ENCODE measurements at regions not wholly inside any gene's neighbourhood (a gene's known extent, or its start where the extent isn't known, plus 50 kb on each side); places are given as distances from the start of the nearest gene placed in this dataset.

DNA sequence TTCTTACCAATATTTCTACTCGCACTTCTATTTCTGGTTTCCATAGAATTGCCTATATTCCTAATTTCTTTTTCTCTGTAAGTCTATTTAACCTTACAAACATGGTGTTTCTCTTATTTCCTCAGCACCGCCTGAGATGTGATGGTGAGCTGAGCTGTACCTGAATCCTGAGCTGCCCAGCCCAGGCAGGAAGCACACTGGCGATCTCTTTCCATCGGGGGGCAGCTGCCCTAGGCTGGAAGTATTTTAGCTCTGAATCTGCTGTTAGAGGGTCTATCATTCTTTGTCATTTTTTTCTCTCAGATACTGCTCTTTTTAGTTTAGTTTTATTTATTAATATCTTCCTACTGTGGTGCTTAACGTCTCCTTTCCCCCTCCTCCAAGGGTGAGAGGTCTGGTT is 173.4 kb upstream of the SLC35B3 start:
- no peak for DNase-seq

DNA sequence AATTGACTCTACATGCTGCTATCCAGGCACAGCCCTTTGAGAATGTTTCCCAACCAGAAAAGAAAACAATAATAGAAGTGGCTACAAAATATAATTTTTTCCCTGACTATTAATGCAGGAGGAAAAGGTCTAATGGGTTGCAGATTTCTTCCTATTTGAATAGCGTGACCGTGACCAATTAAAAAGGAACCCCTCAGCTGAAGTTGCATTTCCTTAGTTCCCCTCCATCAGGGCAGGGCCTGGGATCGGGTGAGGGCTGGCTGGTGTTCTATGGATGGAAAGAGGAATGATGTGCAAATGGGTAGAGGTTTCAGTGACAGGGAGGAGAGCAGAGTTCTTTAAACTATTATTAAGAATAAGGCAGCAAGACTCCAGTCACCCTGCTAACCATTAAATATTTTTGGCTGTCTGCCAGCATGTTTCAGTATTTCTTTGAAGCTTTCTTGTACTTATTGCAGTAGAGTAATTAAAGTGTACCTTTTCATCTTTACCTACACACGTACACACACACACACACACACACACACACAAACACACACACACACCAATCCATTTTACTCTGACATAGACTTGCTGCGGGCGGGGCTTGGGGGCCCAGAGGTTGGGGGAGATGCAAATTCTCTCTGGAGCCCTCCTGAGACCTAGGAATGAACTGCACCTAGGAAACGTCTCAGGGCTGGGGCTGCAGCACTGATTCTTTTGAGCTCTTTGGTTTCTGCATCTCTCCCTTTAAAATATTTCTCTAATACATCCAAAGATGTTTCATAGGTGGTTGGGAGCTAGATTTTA is 154.8 kb upstream of the SLC35B3 start:
- peak; percentile 6 for DNase-seq

DNA sequence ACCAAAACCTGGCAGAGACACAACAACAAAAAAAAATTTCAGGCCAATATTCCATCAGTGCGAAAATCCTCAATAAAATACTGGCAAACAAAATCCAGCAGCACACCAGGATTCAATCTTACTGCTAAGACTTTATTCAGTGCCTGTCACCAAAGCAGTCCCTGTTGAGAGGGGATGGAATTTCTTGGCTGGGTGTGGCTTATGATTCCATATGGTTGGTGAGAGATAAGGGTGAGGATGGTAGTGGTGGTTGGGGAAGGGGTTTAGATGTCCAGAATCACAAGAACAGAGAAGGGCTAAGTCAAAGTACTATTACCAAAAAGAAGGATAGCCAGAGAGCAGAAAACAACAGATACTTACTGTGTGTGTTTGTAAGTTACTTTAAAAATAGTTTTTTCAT is 152.8 kb upstream of the SLC35B3 start:
- no peak for DNase-seq

DNA sequence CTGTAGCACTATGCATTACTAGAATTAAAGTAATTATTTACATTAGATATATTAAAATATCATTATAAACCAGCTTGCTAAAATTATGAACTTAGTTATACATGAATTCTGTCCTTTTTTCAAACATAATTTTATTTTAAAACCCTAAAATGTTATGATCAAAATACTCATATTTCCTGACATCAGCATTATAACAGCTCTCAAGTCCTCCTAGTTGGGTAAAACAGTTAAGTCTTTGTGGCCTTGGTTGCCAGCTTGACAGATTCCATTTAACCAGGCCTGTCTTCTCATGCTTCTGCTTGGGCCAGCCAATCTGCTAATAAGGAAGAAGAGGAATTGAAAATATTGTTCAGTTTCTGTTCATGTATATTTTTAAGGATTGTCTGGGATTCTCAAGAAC is 147.9 kb upstream of the SLC35B3 start:
- DNase-seq: no peak

DNA sequence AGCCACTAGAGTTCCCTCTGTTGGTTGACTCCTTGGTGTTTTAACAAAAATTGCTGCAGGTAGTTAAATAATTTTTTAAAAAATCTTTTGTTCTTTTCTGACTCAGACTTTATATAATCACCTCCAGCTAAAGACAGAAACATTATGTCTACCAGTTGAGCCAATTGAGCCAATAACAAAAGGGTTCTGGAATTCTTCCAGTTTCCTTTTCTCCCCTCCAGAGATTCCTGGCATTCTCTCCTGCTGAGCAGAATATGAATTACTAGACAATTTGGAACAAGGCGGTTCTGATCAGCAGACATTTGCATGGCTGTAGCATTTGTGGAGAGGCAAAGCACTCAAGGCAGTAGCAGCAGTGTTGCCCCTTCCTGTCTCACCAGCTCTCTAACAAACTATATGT is 144.0 kb upstream of the SLC35B3 start:
- peak; percentile 36 for DNase-seq

DNA sequence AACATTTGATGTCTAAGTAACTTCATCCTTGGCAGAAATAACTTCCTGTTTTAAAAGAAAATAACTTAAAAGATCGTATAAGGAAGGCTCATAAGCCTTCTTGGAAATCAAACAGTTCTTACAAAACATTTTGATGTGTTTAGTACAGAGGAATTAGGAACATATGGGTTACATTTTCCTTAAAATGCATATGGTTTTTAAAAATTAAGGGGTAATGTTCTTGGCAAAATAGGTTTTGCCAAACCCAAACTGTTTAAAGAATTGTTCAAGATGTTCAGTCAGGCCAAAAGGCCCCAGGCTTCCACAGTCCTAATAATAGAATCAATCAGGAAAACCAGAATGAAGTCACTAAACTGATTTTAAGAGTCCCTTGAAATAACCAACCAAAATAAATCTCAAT is 142.7 kb upstream of the SLC35B3 start:
- no peak for DNase-seq

DNA sequence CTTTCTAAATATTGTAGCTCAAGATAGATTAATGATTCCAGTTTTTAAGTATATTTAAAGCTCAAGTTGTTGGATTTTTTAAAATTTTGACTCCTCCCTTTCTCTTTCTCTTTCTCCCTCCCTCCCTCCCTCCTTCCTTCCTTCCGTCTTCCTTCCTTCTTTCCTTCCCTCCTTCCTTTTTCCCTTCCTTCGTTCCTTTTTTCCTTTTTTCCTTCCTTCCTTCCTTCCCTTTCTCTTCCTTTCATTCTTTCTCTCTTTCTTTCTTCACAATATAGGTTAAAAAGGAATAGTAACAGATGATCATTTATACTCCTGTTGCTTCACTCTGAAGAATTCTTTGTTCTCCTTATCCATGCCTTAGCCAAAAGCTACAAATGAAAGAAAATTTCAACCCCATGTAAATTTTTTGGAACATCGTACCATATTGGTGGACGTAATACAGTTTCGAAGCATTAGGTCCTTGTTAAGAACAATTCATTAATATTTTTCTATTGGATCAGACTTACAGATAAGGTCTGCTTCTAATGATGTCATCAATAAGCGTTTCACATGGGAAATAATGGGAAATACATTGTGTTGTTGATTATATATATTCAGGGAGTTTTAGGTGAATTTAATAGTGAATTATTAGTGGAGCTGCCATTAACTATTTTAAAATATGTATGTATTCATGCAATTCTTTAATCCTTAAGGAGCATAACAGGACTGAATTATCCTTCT is 139.6 kb upstream of the SLC35B3 start:
- DNase-seq: no peak

DNA sequence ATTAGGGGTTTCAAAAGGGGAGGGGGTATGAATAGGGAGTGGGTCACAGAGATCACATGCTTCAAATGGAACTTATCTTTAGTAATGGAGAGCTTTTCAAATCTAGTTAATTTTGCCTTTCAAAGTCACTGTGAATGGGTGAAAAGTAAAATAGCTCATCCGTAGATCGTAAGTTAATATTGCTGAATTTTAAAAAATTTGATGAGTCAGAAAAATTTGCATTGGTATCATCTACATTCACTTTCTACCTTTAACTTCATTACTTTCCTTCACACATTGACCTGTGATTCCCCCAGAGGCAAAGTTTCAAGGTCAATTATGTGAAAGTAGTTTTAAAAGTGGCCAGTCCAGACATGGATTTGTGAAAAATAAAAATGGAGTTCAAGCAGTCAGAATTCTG is 139.0 kb upstream of the SLC35B3 start:
- no peak for DNase-seq

DNA sequence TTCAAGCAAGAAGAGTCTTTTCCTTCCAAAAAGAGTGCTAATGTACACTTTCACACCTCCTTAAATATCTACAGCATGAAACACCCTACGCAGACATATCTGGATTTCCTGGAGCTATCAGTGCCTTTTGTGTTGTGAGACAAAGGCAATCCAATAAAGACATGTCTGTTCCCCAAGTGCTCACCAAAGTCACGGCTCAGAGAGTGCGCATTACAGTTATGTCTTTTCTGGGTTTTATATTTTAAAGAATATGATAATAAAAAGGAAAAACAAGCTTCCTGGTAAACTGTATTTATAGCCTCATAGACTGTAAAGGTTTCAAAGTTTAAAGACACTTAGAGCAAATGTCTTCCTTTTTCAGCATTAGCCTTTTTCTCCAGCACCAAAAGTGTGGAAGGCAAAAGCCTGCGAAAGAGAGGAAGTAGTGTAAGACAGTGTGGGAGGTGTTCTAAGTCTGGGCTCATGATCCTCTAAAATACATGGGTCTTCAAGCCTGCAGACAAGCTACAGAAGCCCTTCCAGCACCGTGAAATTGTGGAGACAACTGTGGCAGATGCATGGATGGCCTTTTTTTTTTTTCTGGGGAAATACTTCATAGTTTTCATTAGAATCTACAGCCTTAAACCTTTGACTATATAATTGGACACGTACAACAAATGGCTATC is 135.0 kb upstream of the SLC35B3 start:
- no peak for DNase-seq

DNA sequence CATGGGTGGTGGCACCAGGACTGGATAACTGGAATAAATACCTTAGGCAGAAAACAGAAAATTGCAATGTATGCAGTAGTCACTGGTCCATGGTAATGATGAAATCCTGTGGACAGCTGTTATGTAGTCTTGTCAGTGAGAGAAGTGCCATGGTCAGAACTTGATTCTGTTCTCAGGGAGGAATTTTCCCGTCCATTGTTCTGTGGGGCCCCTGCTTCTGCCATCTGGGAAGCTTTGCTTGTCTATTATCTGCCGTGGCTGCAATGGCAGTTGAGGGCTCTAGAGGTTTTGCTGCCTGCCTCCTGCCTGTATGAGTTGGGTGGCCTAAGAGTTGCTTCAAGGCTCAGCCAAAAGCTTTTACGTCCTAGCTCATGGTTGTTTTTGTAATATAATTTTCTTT is 126.8 kb upstream of the SLC35B3 start:
- DNase-seq: no peak

DNA sequence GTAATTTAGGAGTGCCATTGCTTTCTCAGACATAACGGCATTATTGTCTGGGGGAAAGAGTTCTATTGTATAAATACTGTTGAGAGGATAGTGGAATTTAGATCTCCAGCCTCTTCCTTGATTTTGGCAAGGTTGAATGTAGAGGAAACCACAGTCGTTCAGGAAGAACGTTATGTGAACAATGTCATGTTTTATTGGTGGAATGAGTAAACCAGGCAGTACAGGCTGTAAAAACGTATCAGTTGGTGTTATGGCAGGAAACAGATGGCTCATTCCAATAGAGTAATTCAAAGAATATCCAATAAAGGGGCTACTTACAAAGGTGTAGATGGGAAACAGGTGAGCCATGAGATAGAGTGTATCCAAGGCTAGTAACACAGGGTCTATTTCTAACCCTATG is 123.6 kb upstream of the SLC35B3 start:
- DNase-seq: no peak

DNA sequence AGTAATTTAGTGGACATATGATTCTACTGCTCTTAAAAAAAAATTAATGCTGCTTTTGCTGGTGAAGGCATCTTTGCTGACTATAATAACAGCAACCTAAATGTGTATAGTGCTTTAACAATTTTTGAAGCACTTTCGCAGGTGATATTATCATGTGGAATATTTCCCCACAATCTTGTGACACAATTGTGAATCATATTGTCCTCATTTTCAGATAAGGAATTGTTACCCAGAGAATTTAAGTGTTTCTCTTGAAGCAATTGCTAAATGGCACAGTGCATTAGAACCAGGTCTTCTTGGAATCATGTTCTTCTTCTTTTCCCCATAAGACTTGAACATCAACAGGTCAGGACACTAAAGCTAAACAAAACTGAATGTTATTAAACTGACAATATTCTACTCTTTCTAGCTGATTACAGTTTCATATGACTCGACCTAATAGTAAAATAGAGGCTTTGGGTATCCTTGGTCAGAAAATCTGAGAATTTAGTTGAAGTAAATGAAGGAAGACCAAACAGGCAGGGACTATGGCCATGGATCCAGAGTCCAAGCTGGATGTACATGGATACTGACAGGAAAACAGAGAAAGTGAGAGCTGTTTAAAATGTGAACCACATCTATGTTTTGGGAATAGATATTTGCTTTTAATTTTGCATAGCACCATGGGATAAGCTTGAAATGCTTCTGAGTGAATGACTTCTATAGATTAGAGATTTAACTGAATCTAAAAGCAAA is 121.8 kb upstream of the SLC35B3 start:
- no peak for DNase-seq

DNA sequence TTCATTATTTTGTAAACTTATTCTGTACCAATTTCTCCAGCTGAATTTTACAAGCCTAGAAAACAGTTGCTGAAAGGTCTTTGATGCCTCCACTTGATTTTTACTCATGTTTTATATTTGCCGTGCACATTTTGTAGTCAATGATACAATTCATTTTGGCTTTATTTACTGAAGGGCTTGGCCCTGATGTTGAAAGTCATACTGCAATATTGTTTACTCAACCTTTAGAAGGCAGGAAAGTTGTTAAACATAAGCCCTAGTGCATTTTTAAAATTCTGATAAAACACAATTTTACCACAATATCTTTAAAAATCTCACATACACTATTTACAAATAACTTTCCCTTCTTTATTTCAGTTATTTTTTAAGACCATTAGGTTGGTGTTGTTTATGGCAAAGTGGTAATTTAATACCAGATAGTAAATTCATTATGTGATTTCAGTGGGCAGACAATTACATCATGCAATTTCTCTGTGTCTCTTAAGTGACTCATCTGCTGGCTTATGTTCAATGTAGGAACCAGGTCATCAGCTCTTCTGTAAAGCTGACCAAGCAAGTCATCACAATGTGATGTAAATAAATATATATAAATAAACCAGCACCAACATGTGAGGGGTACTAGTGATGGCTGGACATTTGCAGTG is 121.1 kb upstream of the SLC35B3 start:
- DNase-seq: peak; percentile 86

DNA sequence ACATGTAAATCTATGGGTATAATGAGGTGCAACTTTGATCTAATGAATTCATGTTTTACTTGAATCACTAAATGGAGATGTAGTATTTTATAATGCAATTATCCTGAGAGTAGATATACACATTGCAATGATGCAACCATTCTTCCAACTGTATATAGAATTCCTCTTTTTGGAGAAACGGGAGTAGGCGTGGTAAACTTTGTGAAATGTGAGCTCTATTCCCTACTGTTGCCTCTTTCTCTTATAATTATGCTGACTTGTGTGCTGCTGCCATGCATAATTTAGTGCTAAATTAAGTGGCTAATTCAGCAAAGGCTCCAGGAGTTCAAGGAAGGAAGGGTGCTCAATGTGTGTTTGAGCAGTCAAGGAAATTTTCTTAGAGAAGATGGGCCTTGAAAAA is 116.6 kb upstream of the SLC35B3 start:
- DNase-seq: no peak

DNA sequence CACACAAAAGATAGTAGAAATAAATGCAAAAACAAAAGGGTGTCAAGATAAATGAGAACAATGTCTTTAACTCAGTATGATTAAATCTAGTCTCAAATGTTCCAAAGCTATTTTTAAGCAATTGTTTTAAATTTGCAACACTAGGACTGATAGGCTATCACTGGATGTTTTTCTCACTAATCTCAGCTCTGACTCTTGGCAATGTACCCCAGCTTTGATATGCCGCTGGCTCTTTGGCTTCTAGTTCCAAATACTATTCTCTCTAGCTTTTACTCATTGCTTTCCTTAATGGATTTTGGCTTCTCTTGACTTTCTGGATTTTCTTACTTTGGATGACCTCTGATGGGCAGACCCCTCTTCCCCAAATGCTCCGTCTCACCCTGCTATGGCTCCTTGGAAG is 116.0 kb upstream of the SLC35B3 start:
- DNase-seq: no peak

DNA sequence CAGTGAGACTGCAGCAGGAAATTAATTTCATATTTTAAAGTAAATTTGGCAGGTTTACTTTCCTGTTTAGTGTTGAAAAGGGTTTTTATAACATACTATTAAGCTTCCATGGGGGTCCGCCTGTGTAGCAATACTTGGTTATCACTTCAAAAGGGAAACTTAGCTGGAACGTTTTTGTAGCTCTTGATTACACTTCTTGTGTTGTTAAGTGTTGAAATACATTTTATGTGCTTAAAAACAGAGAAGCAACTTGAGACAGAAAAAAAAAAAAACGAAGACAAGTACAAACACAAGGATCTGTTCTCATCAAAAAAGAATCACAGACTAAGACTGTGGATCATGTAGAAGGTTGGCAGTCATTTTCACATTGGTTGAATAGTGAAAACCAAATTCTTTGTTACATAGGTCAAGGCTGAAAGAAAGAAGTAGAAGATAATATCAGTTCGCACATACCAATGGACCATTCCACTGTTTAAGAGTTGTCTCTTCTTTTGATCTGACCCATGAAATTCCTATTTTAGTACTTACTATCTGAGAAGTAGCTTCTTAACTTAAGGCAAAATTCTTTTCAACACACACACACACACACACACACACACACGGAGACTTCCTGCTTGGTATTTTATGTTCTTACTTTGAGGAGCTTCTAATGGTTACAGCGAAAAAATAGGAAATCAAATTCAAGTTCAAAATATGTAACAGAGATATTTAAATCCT is 113.9 kb upstream of the SLC35B3 start:
- peak; percentile 14 for DNase-seq

DNA sequence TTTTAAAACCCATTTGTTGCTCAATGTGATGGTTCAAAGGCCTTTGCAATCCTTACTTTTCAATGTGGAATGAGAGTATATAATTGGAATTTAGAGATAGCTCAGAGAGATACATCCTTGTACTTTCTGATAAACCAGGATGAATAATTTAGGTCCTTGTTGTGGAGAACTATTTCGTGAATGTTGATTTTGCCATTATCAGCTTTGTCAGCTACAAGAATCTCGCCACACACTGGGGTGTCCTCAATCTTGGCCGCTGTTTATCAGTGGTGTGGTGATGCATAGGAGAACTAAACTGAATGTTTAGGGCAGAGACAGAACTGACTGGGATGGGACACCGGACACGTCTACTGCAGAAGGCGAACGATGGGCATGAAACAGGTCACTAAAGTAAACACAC is 111.2 kb upstream of the SLC35B3 start:
- no peak for DNase-seq

DNA sequence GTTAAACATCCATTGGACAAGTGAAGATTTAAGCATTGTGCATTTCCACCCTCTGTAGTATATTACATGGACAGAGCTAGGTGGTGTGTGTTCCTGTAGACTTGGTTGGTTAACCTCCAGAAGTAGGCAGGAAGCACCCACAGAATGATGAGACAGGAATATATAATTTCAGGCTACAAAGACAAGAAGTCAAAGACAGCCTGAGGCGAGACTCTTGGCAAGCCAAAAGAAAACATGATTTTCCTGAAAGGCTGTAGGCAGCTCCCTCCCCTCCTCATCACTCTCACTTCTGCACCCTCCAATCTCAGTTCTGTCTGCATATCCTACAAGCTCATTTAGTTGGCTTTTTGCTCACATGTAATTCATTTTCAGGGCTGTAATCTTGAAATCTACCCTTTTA is 110.0 kb upstream of the SLC35B3 start:
- DNase-seq: no peak

DNA sequence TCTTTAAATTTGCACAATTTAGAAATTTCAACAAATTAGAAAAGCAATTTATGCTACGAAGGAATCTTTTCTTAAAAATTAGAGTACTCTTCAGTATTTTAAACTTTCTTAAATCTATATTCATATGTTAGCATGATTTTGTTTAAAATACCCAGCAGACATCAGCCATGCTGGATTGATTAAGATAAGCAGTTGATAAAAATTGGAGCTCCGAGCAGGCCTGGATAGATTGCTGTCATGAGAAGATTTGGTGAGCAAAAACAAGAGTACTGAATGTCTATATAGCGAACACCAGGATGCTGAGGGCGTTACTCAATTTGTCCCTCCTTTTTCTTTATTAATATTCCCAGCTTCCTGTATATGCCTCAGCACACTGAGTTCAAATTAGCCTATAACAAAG is 108.4 kb upstream of the SLC35B3 start:
- DNase-seq: no peak

DNA sequence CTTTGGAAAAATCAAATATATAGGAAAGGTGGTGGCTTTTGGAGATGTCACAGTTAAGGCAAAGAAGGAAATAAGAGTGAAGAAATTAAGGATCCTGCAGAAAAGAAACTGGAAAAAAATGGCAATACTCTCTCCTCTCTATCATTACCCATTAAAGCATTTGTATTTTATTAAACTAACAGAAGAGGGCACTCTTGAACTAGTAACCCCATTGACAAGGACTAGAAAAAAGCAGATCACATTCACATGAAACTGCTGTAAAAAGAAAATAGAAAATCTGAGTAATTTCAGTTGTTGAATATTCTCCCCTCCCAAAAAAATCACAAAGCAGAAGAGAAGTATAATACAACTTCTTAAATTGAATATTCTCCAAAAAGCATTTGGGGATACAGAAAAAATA is 104.1 kb upstream of the SLC35B3 start:
- peak; percentile 38 for DNase-seq

DNA sequence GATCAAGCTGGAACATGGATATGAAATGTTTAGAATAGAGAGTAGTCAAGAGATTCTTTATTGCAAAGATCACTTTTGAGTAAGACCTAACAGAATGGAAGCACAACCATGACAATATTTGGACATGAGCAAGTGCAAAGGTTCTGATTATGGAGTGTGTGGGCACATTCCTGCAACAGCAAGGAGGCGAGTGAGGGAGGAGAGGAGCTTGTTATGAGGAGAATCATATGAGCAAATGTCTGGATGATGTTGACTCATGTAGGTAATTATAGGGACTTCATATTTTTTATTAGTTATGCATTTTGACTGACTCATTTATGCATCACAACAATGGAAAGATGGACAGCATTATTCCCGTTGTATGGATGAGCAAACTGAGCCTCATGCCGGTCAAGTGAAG is 100.8 kb upstream of the SLC35B3 start:
- peak; percentile 7 for DNase-seq

DNA sequence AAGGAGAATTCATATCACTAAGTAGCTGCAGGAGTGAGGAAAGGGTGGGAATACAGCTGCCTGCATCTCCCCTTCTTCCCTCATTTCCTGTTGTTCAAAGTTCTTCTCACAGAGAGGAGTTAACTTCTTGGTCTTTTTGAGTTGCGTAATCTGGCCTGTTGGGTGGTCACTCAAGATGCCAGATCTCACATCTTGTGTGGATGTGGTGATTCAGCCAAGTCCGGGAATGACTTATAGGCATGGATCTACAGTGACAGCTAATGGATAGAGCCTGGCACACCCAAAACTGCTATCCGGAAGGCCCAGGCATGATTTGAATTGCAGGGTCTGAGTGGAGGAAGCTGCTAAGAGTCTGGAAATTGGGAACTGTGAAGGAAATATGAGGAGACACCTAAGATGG is 100.2 kb upstream of the SLC35B3 start:
- DNase-seq: peak; percentile 21
